ENCODE measurements at regions not wholly inside any gene's neighbourhood (a gene's known extent, or its start where the extent isn't known, plus 50 kb on each side); places are given as distances from the start of the nearest gene placed in this dataset.

DNA sequence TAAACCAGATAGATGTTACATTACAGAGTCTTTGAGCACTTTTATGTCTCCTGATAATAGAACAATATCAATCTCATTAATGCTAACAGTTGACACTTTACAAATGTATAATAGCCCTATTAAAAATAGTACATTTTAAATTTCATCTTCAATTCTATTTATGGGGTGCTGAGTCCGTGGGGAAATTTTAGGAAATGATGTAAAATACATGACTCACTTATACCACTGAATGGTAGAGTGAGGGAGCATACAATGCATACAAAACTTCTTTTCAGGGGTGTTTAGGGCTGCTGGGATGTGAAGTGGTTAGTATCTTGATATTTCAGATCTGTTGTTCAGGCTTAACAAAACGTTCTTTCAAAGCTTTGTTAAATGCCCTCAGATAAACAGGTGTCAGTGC is 696.2 kb downstream of the TRAM1L1 start:
- H3K36me3 Mint-ChIP-seq (ENCODE audit: insufficient read depth, unreplicated experiment), result no peaks in the 10 kb centered on the region
- no peaks in the 10 kb centered on the region for H3K27me3 Mint-ChIP-seq (ENCODE audit: unreplicated experiment)
- no peak overlapping the region for H3K27ac Mint-ChIP-seq (ENCODE audit: unreplicated experiment)
- CTCF ChIA-PET, result no interaction called here
- H3K4me1 Mint-ChIP-seq (ENCODE audit: low read depth, unreplicated experiment), result no peaks in the 10 kb centered on the region
- no peak for DNase-seq
- no TSS peak for BruUV-seq (replicated peaks)
- no peak overlapping the region for H3K4me3 Mint-ChIP-seq (ENCODE audit: low read depth, unreplicated experiment)
- intact Hi-C loops (cut with micrococcal nuclease; ENCODE audit: unreplicated experiment), result no loop called here
- no peak for TF ChIP-seq CTCF (IDR thresholded peaks at IDR 0.05; ENCODE audit: unreplicated experiment)
- H3K9me3 Mint-ChIP-seq (ENCODE audit: low read depth, unreplicated experiment), result no peaks in the 10 kb centered on the region

GRCh38 chr4:116387937-116388474 is 697.4 kb downstream of the TRAM1L1 start:
- H3K4me3 Mint-ChIP-seq (ENCODE audit: low read depth, unreplicated experiment), result no peak overlapping the region
- no peaks in the 10 kb centered on the region for H3K36me3 Mint-ChIP-seq (ENCODE audit: insufficient read depth, unreplicated experiment)
- intact Hi-C loops (cut with micrococcal nuclease; ENCODE audit: unreplicated experiment), result no loop called here
- H3K4me1 Mint-ChIP-seq (ENCODE audit: low read depth, unreplicated experiment), result no peaks in the 10 kb centered on the region
- no peak for DNase-seq
- no peaks in the 10 kb centered on the region for H3K27me3 Mint-ChIP-seq (ENCODE audit: unreplicated experiment)
- CTCF ChIA-PET, result no interaction called here
- no peak for TF ChIP-seq CTCF (IDR thresholded peaks at IDR 0.05; ENCODE audit: unreplicated experiment)
- BruUV-seq (replicated peaks), result no TSS peak
- no peaks in the 10 kb centered on the region for H3K9me3 Mint-ChIP-seq (ENCODE audit: low read depth, unreplicated experiment)
- H3K27ac Mint-ChIP-seq (ENCODE audit: unreplicated experiment), result no peak overlapping the region

DNA sequence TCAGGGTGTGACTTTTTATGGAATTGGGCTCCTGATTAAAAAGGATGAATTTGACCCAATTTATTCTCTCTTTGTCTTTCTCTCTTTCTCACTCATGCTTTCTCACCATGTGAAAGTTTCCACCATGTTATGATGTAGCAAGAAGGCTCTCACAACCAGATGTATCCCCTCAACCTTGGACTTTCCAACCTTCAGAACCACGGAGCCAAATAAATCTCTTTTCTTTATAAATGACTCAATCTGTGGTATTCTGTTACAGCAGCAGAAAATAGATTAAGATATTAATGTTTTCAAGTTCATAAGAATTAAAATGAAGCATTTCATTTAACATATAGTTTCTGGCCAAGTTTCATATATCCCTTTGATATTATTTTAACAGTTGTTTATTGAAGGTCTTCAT is 698.5 kb downstream of the TRAM1L1 start:
- Mint-ChIP-seq H3K36me3 (ENCODE audit: insufficient read depth, unreplicated experiment) (no peaks in the 10 kb centered on the region), H3K27me3 (ENCODE audit: unreplicated experiment) (no peaks in the 10 kb centered on the region), H3K4me3 (ENCODE audit: low read depth, unreplicated experiment) (no peak overlapping the region), H3K4me1 (ENCODE audit: low read depth, unreplicated experiment) (no peaks in the 10 kb centered on the region), H3K27ac (ENCODE audit: unreplicated experiment) (no peak overlapping the region), H3K9me3 (ENCODE audit: low read depth, unreplicated experiment) (no peaks in the 10 kb centered on the region)
- BruUV-seq (replicated peaks), result no TSS peak
- no peak for DNase-seq
- TF ChIP-seq CTCF (IDR thresholded peaks at IDR 0.05; ENCODE audit: unreplicated experiment), result no peak
- CTCF ChIA-PET, result no interaction called here
- intact Hi-C loops (cut with micrococcal nuclease; ENCODE audit: unreplicated experiment), result no loop called here

DNA sequence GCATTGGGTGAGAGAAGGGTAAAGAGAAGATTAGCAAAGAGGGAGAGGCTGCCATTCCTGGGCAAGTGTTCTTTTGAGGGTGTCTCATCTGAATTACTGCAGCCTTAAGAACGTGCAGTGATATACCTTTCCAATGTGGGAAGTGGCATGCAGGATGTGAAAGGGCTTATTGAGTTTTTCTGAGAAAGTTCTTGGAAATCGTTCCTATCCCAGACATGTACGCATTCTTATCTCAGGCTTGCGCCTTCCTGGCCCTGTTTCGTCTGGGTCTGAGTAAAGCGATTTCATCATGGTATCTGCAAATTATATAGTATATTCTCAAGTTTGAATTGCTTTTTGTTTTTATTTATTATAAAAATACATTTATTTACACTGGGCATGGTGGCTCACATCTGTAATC is 699.8 kb downstream of the TRAM1L1 start:
- Mint-ChIP-seq H3K27ac (ENCODE audit: unreplicated experiment) (no peak overlapping the region), H3K4me3 (ENCODE audit: low read depth, unreplicated experiment) (no peak overlapping the region), H3K27me3 (ENCODE audit: unreplicated experiment) (no peaks in the 10 kb centered on the region), H3K36me3 (ENCODE audit: insufficient read depth, unreplicated experiment) (no peaks in the 10 kb centered on the region), H3K9me3 (ENCODE audit: low read depth, unreplicated experiment) (no peaks in the 10 kb centered on the region), H3K4me1 (ENCODE audit: low read depth, unreplicated experiment) (no peaks in the 10 kb centered on the region)
- intact Hi-C loops (cut with micrococcal nuclease; ENCODE audit: unreplicated experiment), result no loop called here
- TF ChIP-seq CTCF (IDR thresholded peaks at IDR 0.05; ENCODE audit: unreplicated experiment), result no peak
- CTCF ChIA-PET, result no interaction called here
- DNase-seq, result no peak
- no TSS peak for BruUV-seq (replicated peaks)
